Occipital lobe (tissue), 1 donor: ENCODE measurements at regions not wholly inside any gene's neighbourhood (a gene's known extent, or its start where the extent isn't known, plus 50 kb on each side); places are given as distances from the start of the nearest gene placed in this dataset.
"Not testable (repeated sequence)": the region's sequence is repeated elsewhere in the genome, so short reads cannot be mapped to it uniquely, and the experiment has no call there.

Source experiments
- DNase-seq: peaks from one replicate; lab custom pipeline; 2025; lab: John Stamatoyannopoulos, UW

GRCh38 chr21:38613686-38614085 is 115.4 kb upstream of the ERG start:
- no peak for DNase-seq

- no peak for DNase-seq
These were observed 116.3 kb upstream of the ERG start for GRCh38 chr21:38614558-38614957.

- no peak for DNase-seq
These were observed 121.2 kb upstream of the ERG start for GRCh38 chr21:38619480-38619879.

DNA sequence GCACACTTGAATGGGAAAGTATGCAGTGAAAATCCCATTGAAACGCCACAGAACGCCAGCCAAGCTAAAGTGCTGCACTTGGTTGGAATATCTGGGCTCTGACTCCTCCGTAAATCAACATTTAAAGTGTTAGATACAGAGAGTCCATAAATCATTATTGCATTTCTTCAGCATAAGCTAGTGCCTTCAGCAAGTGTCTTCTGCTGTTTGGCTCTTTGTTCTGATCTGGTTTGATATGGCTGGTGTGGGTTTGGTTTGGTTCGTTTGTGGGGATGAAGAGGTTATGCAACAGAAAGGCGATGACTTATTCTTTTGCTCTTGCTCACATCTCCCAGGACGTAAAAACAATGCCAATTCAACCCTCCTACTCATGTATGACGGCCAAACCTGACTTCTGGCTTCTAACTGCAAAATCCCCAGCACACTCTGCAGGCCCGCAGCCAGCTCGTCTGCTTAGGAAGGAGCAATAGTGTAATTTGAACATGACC is 121.8 kb upstream of the ERG start:
- no peak for DNase-seq

DNA sequence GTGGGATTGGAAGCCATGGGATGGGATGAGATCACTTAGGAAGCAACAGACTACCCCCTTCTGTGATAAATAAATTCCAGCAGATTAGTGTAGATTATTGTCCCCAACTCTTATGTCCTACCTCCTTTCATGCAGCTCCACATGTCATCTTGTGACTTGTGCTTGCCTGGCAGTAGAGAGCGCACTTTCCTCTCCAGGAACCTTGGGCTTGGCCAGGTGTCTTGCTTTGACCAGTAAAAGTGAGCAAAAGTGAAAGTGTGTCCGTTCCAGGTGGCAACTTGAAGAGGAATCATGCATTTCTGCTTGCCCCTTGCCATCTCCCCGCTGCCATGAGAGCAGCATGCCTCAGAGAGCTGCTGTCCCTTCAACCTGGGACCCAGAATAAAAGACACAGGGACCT is 122.9 kb upstream of the ERG start:
- DNase-seq = no peak

DNA sequence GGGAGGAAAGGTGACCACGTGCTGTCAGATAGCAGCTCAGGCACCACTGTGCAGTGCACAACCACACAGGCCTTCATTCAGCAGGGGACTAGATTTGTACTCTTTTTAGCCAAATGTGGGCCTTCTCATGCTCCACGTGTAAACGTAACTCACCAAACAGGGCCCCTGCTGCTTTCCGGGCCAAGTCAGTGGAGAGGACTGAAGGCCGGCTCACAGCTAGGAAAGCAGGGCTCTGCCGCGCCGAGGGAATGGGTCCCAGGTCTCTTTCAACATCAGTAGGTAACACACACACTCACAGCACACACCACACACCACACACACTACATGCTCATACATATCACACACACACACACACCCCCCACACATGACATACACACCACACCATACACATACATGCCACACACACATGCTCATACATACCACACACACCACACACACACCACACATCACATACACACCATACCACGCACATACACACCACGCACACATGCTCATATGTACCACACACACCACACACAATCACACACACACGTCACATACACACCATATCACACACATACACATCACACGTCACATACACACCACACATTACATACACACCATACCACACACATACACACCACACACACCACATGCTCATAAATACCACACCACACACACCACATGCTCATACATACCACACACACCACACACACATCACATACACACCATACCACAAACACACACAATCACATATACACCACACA is 124.0 kb upstream of the ERG start:
- no peak for DNase-seq

DNA sequence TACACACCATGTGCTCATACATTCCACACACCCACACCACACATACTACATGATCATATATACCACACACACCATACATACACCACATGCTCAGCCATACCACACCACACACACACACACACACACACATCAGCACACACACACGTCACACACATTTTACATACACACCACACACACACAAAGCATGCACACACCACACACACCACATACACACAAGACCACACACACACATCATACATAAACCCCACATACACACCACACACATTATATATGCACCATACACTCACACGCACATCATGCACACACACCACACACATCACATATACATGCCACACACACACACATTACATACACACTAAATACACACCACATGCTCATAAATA is 124.5 kb upstream of the ERG start:
- DNase-seq = no peak

- DNase-seq = no peak
These were observed 125.3 kb upstream of the ERG start for GRCh38 chr21:38623552-38623951.

GRCh38 chr21:38625000-38625399 is 126.7 kb upstream of the ERG start:
- DNase-seq = no peak

- no peak for DNase-seq
These were observed 128.0 kb upstream of the ERG start for GRCh38 chr21:38626306-38626705.

- no peak for DNase-seq
These were observed 130.1 kb upstream of the ERG start for GRCh38 chr21:38628349-38628748.

DNA sequence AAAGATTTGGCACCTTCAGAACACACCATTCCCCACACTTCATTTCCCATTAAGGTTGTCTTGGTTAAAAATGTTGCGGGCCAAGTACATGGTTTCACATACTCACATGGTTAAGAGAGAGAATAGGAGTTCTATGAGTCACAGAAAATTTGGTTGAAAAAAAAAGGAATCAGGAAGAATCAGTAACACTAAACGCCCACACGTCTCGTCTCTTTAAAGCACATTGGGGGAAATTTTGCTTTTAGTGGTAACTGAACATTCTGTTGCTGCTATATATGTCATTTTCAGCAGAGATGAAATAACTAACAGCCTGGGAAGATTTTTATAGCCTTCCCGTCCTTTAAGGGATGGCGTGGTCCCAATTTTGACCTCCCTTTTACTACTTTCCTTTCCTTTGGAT is 132.9 kb upstream of the ERG start:
- no peak for DNase-seq

- no peak for DNase-seq
These were observed 133.4 kb upstream of the ERG start for GRCh38 chr21:38631676-38632075.

DNA sequence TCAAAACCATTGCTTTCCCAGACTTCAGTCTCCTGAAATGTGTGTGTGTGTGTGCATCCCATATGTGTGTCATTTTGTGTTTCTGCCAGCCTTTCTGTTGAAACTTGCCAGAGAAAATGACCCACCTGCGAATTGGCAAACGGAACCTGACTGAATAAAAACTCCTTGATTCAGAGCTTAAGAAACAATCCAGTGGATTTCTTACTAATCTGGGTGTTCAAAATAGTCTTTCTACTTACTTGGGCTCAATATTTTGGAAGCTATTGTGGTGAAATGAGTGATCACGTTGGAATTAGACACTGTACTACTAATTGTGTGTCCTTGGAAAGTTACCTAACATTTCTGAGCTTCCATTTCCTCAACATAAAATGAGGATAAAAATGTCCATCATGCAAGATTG is 138.9 kb upstream of the ERG start:
- no peak for DNase-seq

DNA sequence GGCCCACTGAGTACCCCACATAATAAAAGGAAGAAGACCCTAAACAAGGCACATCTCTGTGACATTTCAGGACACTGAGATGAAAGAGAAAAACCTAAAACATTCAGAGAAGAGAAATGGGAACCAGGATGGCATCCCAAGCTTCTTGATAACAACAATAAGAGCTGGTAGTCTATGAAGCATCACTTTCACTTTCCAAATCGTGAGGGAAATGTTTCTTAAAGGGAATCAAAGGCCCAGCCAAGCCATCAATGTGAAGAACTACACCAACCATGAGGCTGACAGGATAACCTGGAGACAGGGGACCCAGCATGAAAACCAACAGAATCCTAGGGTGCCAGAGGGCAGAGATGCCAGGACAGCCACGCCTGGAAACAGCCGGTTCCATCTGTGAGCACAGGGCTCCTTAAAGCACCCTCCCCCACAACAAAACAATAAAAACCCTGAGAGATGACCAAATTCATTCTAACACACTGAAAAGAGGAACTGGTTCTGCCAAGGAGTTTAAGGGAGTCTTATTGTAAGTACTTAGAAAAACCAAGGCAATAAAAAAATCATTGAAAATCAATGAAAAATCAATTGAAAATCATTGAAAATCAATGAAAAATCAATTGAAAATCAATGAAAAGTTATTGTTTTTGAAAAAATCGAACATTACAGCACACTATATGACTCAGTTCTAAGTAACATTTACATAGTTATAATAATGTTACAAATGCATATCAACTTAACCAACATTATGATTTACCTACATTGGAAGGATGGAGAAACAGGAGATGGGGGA is 141.5 kb upstream of the ERG start:
- no peak for DNase-seq

DNA sequence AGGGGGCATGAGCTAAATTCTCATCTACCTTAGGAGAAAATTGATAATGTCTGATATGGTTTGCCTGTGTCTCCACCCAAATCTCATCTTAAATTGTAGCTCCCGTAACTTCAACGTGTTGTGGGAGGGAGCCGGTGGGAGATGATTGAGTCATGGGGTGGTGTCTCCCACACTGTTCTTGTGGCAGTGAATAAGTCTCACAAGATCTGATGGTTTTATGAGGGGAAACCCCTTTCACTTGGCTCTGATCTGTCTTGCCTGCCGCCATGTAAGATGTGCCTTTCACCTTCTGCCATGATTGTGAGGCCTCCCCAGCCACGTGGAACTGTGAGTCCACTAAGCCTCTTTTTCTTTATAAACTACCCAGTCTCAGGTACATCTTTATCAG is 142.1 kb upstream of the ERG start:
- DNase-seq = not testable (repeated sequence)

- no peak for DNase-seq
These were observed 145.2 kb upstream of the ERG start for GRCh38 chr21:38643404-38644023.

- DNase-seq = no peak
These were observed 147.0 kb upstream of the ERG start for GRCh38 chr21:38645282-38645681.

GRCh38 chr21:38646213-38646837 is 148.0 kb upstream of the ERG start:
- no peak for DNase-seq

DNA sequence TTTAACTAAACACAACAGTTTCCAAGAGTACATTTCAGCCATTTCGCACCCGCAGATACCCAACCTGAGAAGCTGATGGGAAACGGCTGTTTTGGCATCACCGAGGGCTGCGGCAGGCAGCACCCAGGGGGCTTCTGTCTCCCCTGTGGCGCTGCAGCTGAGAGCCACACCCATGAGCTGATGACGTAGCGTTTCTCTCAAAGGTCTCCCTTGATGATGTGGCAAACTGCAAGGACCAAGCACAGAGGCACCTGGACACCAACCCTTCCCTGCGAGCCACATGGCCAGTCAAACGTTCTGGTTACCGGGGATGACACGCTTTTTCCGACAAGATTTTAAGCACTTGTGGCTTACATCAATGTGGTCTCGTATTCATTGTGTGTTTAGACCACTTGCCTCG is 150.8 kb upstream of the ERG start:
- DNase-seq = no peak

- no peak for DNase-seq
These were observed 153.3 kb upstream of the ERG start for GRCh38 chr21:38651570-38651969.

- no peak for DNase-seq
These were observed 153.3 kb upstream of the ETS2 start for GRCh38 chr21:38652396-38652795.
